GM12892 (cell line): ENCODE measurements at regions not wholly inside any gene's neighbourhood (a gene's known extent, or its start where the extent isn't known, plus 50 kb on each side); places are given as distances from the start of the nearest gene placed in this dataset.

Source experiments
- POLR2A ChIP-seq: IDR thresholded peaks from 2 replicates; pipeline ENCODE4 v1.6.1; 2011; ENCODE audit warnings: low read depth, low read length, control low read depth
- POLR2AphosphoS5 ChIP-seq: IDR thresholded peaks from 2 replicates; pipeline ENCODE4 v1.6.1; 2011; ENCODE audit warnings: low read depth, low read length, control low read depth
- TAF1 ChIP-seq: IDR thresholded peaks from 2 replicates; pipeline ENCODE4 v1.6.1; 2011; ENCODE audit warnings: low read depth, mild to moderate bottlenecking, control low read depth, low read length, borderline replicate concordance

GRCh38 chr6:56827908-56828649 lies 126.8 kb upstream of the BEND6 start:
- TF ChIP-seq POLR2A (no peak), POLR2AphosphoS5 (no peak), TAF1 (no peak)
